Prostate gland (tissue), 2 donors: ENCODE measurements at regions not wholly inside any gene's neighbourhood (a gene's known extent, or its start where the extent isn't known, plus 50 kb on each side); places are given as distances from the start of the nearest gene placed in this dataset.
"Not testable (repeated sequence)": the region's sequence is repeated elsewhere in the genome, so short reads cannot be mapped to it uniquely, and the experiment has no call there.

Source experiments
- POLR2AphosphoS5 ChIP-seq: sonication (generic); formaldehyde crosslinking; IDR thresholded peaks from one replicate; pipeline ENCODE4 v1.6.1; 2017; ENCODE audit warnings: antibody characterized with exemption
- TF ChIP-seq, protein P1 (sequence below), 4 experiments: fragments of 200-600 bp in 2 of 4; fragments of 450-650 bp in 2 of 4; sonication (generic) in 2 of 4; IDR thresholded peaks; 1 replicate in 3 of 4; 2 replicates in 1 of 4; pipeline ENCODE4 v1.5.1; 2016 to 2019; ENCODE audit warnings: antibody characterized with exemption in 4 of 4, mild to moderate bottlenecking in 2 of 4, moderate library complexity in 2 of 4

DNA sequence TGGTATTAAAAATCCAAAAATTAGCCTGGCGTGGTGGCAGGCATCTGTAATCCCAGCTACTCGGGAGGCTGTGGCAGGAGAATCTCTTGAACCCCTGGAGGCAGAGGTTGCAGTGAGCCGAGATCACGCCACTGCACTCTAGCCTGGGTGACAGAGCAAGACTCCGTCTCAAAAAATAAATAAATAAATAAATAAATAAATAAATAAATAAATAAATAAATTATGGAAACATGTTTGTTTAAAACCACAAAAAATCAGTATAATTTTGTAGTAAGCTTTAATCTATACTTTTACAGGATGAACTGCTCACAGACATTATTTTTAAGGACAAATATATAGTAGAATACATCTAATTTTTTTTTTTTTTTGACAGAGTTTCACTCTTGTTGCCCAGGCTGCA lies 521.3 kb upstream of the ATXN7L3B start:
- TF ChIP-seq, protein P1, sequence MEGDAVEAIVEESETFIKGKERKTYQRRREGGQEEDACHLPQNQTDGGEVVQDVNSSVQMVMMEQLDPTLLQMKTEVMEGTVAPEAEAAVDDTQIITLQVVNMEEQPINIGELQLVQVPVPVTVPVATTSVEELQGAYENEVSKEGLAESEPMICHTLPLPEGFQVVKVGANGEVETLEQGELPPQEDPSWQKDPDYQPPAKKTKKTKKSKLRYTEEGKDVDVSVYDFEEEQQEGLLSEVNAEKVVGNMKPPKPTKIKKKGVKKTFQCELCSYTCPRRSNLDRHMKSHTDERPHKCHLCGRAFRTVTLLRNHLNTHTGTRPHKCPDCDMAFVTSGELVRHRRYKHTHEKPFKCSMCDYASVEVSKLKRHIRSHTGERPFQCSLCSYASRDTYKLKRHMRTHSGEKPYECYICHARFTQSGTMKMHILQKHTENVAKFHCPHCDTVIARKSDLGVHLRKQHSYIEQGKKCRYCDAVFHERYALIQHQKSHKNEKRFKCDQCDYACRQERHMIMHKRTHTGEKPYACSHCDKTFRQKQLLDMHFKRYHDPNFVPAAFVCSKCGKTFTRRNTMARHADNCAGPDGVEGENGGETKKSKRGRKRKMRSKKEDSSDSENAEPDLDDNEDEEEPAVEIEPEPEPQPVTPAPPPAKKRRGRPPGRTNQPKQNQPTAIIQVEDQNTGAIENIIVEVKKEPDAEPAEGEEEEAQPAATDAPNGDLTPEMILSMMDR (IDR thresholded peaks at IDR 0.05): not testable (repeated sequence)
- not testable (repeated sequence) for TF ChIP-seq POLR2AphosphoS5
